KG1 (cell line): ENCODE measurements at regions not wholly inside any gene's neighbourhood (a gene's known extent, or its start where the extent isn't known, plus 50 kb on each side); places are given as distances from the start of the nearest gene placed in this dataset.

Experiments
- DNase-seq: peaks from one replicate; lab custom pipeline; 2025; lab: John Stamatoyannopoulos, UW

- no peak for DNase-seq
These were observed 151.4 kb upstream of the STX18 start for GRCh38 chr4:4693258-4693657.

GRCh38 chr4:4690854-4691253 lies 149.0 kb upstream of the STX18 start:
- no peak for DNase-seq

- no peak for DNase-seq
These were observed 148.0 kb upstream of the STX18 start for GRCh38 chr4:4689694-4690440.

- DNase-seq: no peak
These were observed 146.3 kb upstream of the STX18 start for GRCh38 chr4:4687935-4688727.

GRCh38 chr4:4687100-4687499 lies 145.3 kb upstream of the STX18 start:
- DNase-seq: no peak

GRCh38 chr4:4685810-4686795 lies 144.3 kb upstream of the STX18 start:
- DNase-seq: no peak

- DNase-seq: no peak
These were observed 139.8 kb upstream of the STX18 start for GRCh38 chr4:4681653-4682052.

GRCh38 chr4:4680758-4681157 lies 138.9 kb upstream of the STX18 start:
- DNase-seq: no peak

- DNase-seq: no peak
These were observed 138.4 kb upstream of the STX18 start for GRCh38 chr4:4680243-4680642.

GRCh38 chr4:4677556-4678522 lies 136.0 kb upstream of the STX18 start:
- no peak for DNase-seq

GRCh38 chr4:4675641-4676040 lies 133.8 kb upstream of the STX18 start:
- DNase-seq: no peak

GRCh38 chr4:4675051-4675581 lies 133.3 kb upstream of the STX18 start:
- no peak for DNase-seq

GRCh38 chr4:4673070-4673469 lies 131.2 kb upstream of the STX18 start:
- no peak for DNase-seq

- DNase-seq: no peak
These were observed 130.6 kb upstream of the STX18 start for GRCh38 chr4:4672402-4672801.

- DNase-seq: no peak
These were observed 130.0 kb upstream of the STX18 start for GRCh38 chr4:4671774-4672349.

GRCh38 chr4:4670869-4671268 lies 129.0 kb upstream of the STX18 start:
- no peak for DNase-seq

- no peak for DNase-seq
These were observed 126.7 kb upstream of the STX18 start for GRCh38 chr4:4668355-4669210.

- no peak for DNase-seq
These were observed 125.8 kb upstream of the STX18 start for GRCh38 chr4:4667622-4668081.
